ENCODE measurements at regions not wholly inside any gene's neighbourhood (a gene's known extent, or its start where the extent isn't known, plus 50 kb on each side); places are given as distances from the start of the nearest gene placed in this dataset.

- H3K4me3 ChIP-seq (ENCODE audit: low read length), result no peak overlapping the region
- H3K9me3 ChIP-seq (replicated peaks; ENCODE audit: low read length), result no peaks in the 10 kb centered on the region
- H3K36me3 ChIP-seq (ENCODE audit: insufficient read depth, low read length), result no peaks in the 10 kb centered on the region
- H3K27me3 ChIP-seq (ENCODE audit: control insufficient read depth, insufficient read depth, low read length), result no peaks in the 10 kb centered on the region
- no peaks in the 10 kb centered on the region for H3K4me1 ChIP-seq (ENCODE audit: control insufficient read depth, insufficient read depth, low read length)
- H3K4me2 ChIP-seq (ENCODE audit: low read length), result no peak overlapping the region
- no peak overlapping the region for H3K9ac ChIP-seq (ENCODE audit: low read depth, low read length)
Measured at GRCh38 chr2:59296279-59296678, 1055.2 kb upstream of the FANCL start.

- Histone ChIP-seq H3K9me3 (replicated peaks; ENCODE audit: low read length) (no peaks in the 10 kb centered on the region), H3K4me1 (ENCODE audit: control insufficient read depth, insufficient read depth, low read length) (no peaks in the 10 kb centered on the region), H3K9ac (ENCODE audit: low read depth, low read length) (no peak overlapping the region), H3K4me2 (ENCODE audit: low read length) (no peak overlapping the region), H3K36me3 (ENCODE audit: insufficient read depth, low read length) (no peaks in the 10 kb centered on the region), H3K4me3 (ENCODE audit: low read length) (no peak overlapping the region), H3K27me3 (ENCODE audit: control insufficient read depth, insufficient read depth, low read length) (no peaks in the 10 kb centered on the region)
Measured at GRCh38 chr2:59295524-59296162, 1054.5 kb upstream of the FANCL start.

- no peak overlapping the region for H3K4me2 ChIP-seq (ENCODE audit: low read length)
Measured at GRCh38 chr2:59288771-59289170, 1047.6 kb upstream of the FANCL start.

GRCh38 chr2:59282374-59283057 is 1041.4 kb upstream of the FANCL start:
- H3K4me3 ChIP-seq (ENCODE audit: low read length), result no peak overlapping the region

More at GRCh38 chr2:59288771-59289170, 1047.6 kb upstream of the FANCL start:
- H3K4me1 ChIP-seq (ENCODE audit: control insufficient read depth, insufficient read depth, low read length), result no peaks in the 10 kb centered on the region
- H3K4me3 ChIP-seq (ENCODE audit: low read length), result no peak overlapping the region
- H3K36me3 ChIP-seq (ENCODE audit: insufficient read depth, low read length), result no peaks in the 10 kb centered on the region
- H3K9ac ChIP-seq (ENCODE audit: low read depth, low read length), result no peak overlapping the region
- H3K9me3 ChIP-seq (replicated peaks; ENCODE audit: low read length), result no peaks in the 10 kb centered on the region
- no peaks in the 10 kb centered on the region for H3K27me3 ChIP-seq (ENCODE audit: control insufficient read depth, insufficient read depth, low read length)

GRCh38 chr2:59277671-59278070 is 1036.5 kb upstream of the FANCL start:
- Histone ChIP-seq H3K4me1 (ENCODE audit: control insufficient read depth, insufficient read depth, low read length) (no peaks in the 10 kb centered on the region), H3K9me3 (replicated peaks; ENCODE audit: low read length) (no peaks in the 10 kb centered on the region), H3K9ac (ENCODE audit: low read depth, low read length) (no peak overlapping the region), H3K4me3 (ENCODE audit: low read length) (no peak overlapping the region), H3K4me2 (ENCODE audit: low read length) (no peak overlapping the region), H3K27me3 (ENCODE audit: control insufficient read depth, insufficient read depth, low read length) (no peaks in the 10 kb centered on the region), H3K36me3 (ENCODE audit: insufficient read depth, low read length) (no peaks in the 10 kb centered on the region)

More at GRCh38 chr2:59282374-59283057, 1041.4 kb upstream of the FANCL start:
- no peak overlapping the region for H3K4me2 ChIP-seq (ENCODE audit: low read length)
- H3K9ac ChIP-seq (ENCODE audit: low read depth, low read length), result no peak overlapping the region
- no peaks in the 10 kb centered on the region for H3K9me3 ChIP-seq (replicated peaks; ENCODE audit: low read length)
- H3K27me3 ChIP-seq (ENCODE audit: control insufficient read depth, insufficient read depth, low read length), result no peaks in the 10 kb centered on the region
- no peaks in the 10 kb centered on the region for H3K4me1 ChIP-seq (ENCODE audit: control insufficient read depth, insufficient read depth, low read length)
- no peaks in the 10 kb centered on the region for H3K36me3 ChIP-seq (ENCODE audit: insufficient read depth, low read length)

GRCh38 chr2:59276917-59277316 is 1035.8 kb upstream of the FANCL start:
- Histone ChIP-seq H3K27me3 (ENCODE audit: control insufficient read depth, insufficient read depth, low read length) (no peaks in the 10 kb centered on the region), H3K4me3 (ENCODE audit: low read length) (no peak overlapping the region), H3K36me3 (ENCODE audit: insufficient read depth, low read length) (no peaks in the 10 kb centered on the region), H3K9ac (ENCODE audit: low read depth, low read length) (no peak overlapping the region), H3K4me1 (ENCODE audit: control insufficient read depth, insufficient read depth, low read length) (no peaks in the 10 kb centered on the region), H3K4me2 (ENCODE audit: low read length) (no peak overlapping the region), H3K9me3 (replicated peaks; ENCODE audit: low read length) (no peaks in the 10 kb centered on the region)

GRCh38 chr2:59276033-59276432 is 1034.9 kb upstream of the FANCL start:
- H3K36me3 ChIP-seq (ENCODE audit: insufficient read depth, low read length), result no peaks in the 10 kb centered on the region
- no peak overlapping the region for H3K9ac ChIP-seq (ENCODE audit: low read depth, low read length)
- H3K4me3 ChIP-seq (ENCODE audit: low read length), result no peak overlapping the region
- H3K4me2 ChIP-seq (ENCODE audit: low read length), result no peak overlapping the region
- no peaks in the 10 kb centered on the region for H3K4me1 ChIP-seq (ENCODE audit: control insufficient read depth, insufficient read depth, low read length)
- H3K9me3 ChIP-seq (replicated peaks; ENCODE audit: low read length), result no peaks in the 10 kb centered on the region
- no peaks in the 10 kb centered on the region for H3K27me3 ChIP-seq (ENCODE audit: control insufficient read depth, insufficient read depth, low read length)

- Histone ChIP-seq H3K4me2 (ENCODE audit: low read length) (no peak overlapping the region), H3K4me1 (ENCODE audit: control insufficient read depth, insufficient read depth, low read length) (no peaks in the 10 kb centered on the region), H3K4me3 (ENCODE audit: low read length) (no peak overlapping the region), H3K9me3 (replicated peaks; ENCODE audit: low read length) (no peaks in the 10 kb centered on the region), H3K27me3 (ENCODE audit: control insufficient read depth, insufficient read depth, low read length) (no peaks in the 10 kb centered on the region), H3K36me3 (ENCODE audit: insufficient read depth, low read length) (no peaks in the 10 kb centered on the region), H3K9ac (ENCODE audit: low read depth, low read length) (no peak overlapping the region)
Measured at GRCh38 chr2:59266453-59266852, 1025.3 kb upstream of the FANCL start.

GRCh38 chr2:59259913-59260312 is 1018.8 kb upstream of the FANCL start:
- Histone ChIP-seq H3K4me3 (ENCODE audit: low read length) (no peak overlapping the region), H3K4me2 (ENCODE audit: low read length) (no peak overlapping the region), H3K4me1 (ENCODE audit: control insufficient read depth, insufficient read depth, low read length) (no peaks in the 10 kb centered on the region), H3K27me3 (ENCODE audit: control insufficient read depth, insufficient read depth, low read length) (no peaks in the 10 kb centered on the region), H3K9ac (ENCODE audit: low read depth, low read length) (no peak overlapping the region), H3K36me3 (ENCODE audit: insufficient read depth, low read length) (no peaks in the 10 kb centered on the region), H3K9me3 (replicated peaks; ENCODE audit: low read length) (no peaks in the 10 kb centered on the region)

- Histone ChIP-seq H3K27me3 (ENCODE audit: control insufficient read depth, insufficient read depth, low read length) (no peaks in the 10 kb centered on the region), H3K4me1 (ENCODE audit: control insufficient read depth, insufficient read depth, low read length) (no peaks in the 10 kb centered on the region), H3K36me3 (ENCODE audit: insufficient read depth, low read length) (no peaks in the 10 kb centered on the region), H3K4me3 (ENCODE audit: low read length) (no peak overlapping the region), H3K9me3 (replicated peaks; ENCODE audit: low read length) (no peaks in the 10 kb centered on the region), H3K4me2 (ENCODE audit: low read length) (no peak overlapping the region), H3K9ac (ENCODE audit: low read depth, low read length) (no peak overlapping the region)
Measured at GRCh38 chr2:59256290-59256689, 1015.2 kb upstream of the FANCL start.

- H3K9me3 ChIP-seq (replicated peaks; ENCODE audit: low read length), result no peaks in the 10 kb centered on the region
- H3K4me3 ChIP-seq (ENCODE audit: low read length), result no peak overlapping the region
- H3K9ac ChIP-seq (ENCODE audit: low read depth, low read length), result no peak overlapping the region
- no peaks in the 10 kb centered on the region for H3K36me3 ChIP-seq (ENCODE audit: insufficient read depth, low read length)
- no peaks in the 10 kb centered on the region for H3K4me1 ChIP-seq (ENCODE audit: control insufficient read depth, insufficient read depth, low read length)
- no peak overlapping the region for H3K4me2 ChIP-seq (ENCODE audit: low read length)
- H3K27me3 ChIP-seq (ENCODE audit: control insufficient read depth, insufficient read depth, low read length), result no peaks in the 10 kb centered on the region
Measured at GRCh38 chr2:59254279-59254678, 1013.2 kb upstream of the FANCL start.

- Histone ChIP-seq H3K9ac (ENCODE audit: low read depth, low read length) (no peak overlapping the region), H3K4me1 (ENCODE audit: control insufficient read depth, insufficient read depth, low read length) (no peaks in the 10 kb centered on the region), H3K9me3 (replicated peaks; ENCODE audit: low read length) (no peaks in the 10 kb centered on the region), H3K4me3 (ENCODE audit: low read length) (no peak overlapping the region), H3K27me3 (ENCODE audit: control insufficient read depth, insufficient read depth, low read length) (no peaks in the 10 kb centered on the region), H3K36me3 (ENCODE audit: insufficient read depth, low read length) (no peaks in the 10 kb centered on the region), H3K4me2 (ENCODE audit: low read length) (no peak overlapping the region)
Measured at GRCh38 chr2:59250307-59250677, 1009.2 kb upstream of the FANCL start.

Data from skeletal muscle satellite cell (primary cell).